Common myeloid progenitor, CD34-positive (primary cell): ENCODE measurements at regions not wholly inside any gene's neighbourhood (a gene's known extent, or its start where the extent isn't known, plus 50 kb on each side); places are given as distances from the start of the nearest gene placed in this dataset.
A peak's percentile ranks its signal among the peaks of the same experiment; 100 is the strongest.

Source experiments
- CTCF ChIA-PET: fragments of 350-600 bp; sonication (Branson Sonifier 250); formaldehyde crosslinking; loops from one replicate; lab custom pipeline; 2021; ENCODE audit warnings: antibody characterized with exemption; lab: Charles Lee
- POLR2A ChIA-PET: fragments of 350-600 bp; sonication (Branson Sonifier 250); formaldehyde crosslinking; loops from one replicate; lab custom pipeline; 2021; ENCODE audit warnings: antibody characterized with exemption; lab: Charles Lee
- DNase-seq, 3 donors: peaks; one replicate each; pipeline versions ENCODE4 v3.0.0 to v3.0.0-alpha.2; 2013
- H3K27ac ChIP-seq, 2 experiments: 1 replicate in 1 of 2; 2 replicates in 1 of 2; pipeline ENCODE4 v1.7.0; 2013; ENCODE audit warnings: inconsistent platforms in 2 of 2, low read length in 2 of 2, mild to moderate bottlenecking in 2 of 2, low read depth in 1 of 2, moderate library complexity in 1 of 2; ENCODE audit not compliant: severe bottlenecking in 2 of 2, insufficient read depth in 1 of 2, poor library complexity in 1 of 2
- H3K27me3 ChIP-seq, 5 experiments: replicated peaks in 2 of 5; 1 replicate in 3 of 5; 2 replicates in 2 of 5; pipeline versions ENCODE4 v1.6.1 to v1.7.0; 2013; ENCODE audit warnings: low read length in 4 of 5, mild to moderate bottlenecking in 2 of 5, moderate library complexity in 2 of 5, inconsistent platforms in 1 of 5; ENCODE audit not compliant: insufficient read depth in 5 of 5, control insufficient read depth in 4 of 5
- H3K36me3 ChIP-seq, 4 experiments: 1 replicate in 2 of 4; 2 replicates in 2 of 4; pipeline versions ENCODE4 v1.6.1 to v1.7.0; 2013; ENCODE audit warnings: low read length in 3 of 4, control low read depth in 1 of 4, mild to moderate bottlenecking in 1 of 4; ENCODE audit not compliant: control insufficient read depth in 4 of 4, insufficient read depth in 4 of 4
- H3K4me1 ChIP-seq, 4 experiments: 1 replicate in 3 of 4; 2 replicates in 1 of 4; pipeline versions ENCODE4 v1.6.1 to v1.7.1; 2013; ENCODE audit warnings: low read length in 3 of 4, mild to moderate bottlenecking in 3 of 4, control low read depth in 1 of 4, inconsistent platforms in 1 of 4, moderate library complexity in 1 of 4; ENCODE audit not compliant: control insufficient read depth in 4 of 4, insufficient read depth in 4 of 4; ENCODE audit errors: control extremely low read depth in 1 of 4
- H3K4me3 ChIP-seq, 7 experiments: 1 replicate in 4 of 7; 2 replicates in 3 of 7; pipeline versions ENCODE4 v1.5.1 to v1.7.0; 2013; ENCODE audit warnings: mild to moderate bottlenecking in 7 of 7, low read length in 6 of 7, moderate library complexity in 6 of 7, inconsistent platforms in 2 of 7, low read depth in 2 of 7, control low read depth in 1 of 7; ENCODE audit not compliant: insufficient read depth in 4 of 7, control insufficient read depth in 1 of 7; ENCODE audit errors: extremely low read depth in 1 of 7
- H3K9me3 ChIP-seq, 5 experiments: 1 replicate in 4 of 5; 2 replicates in 1 of 5; pipeline versions ENCODE4 v1.6.1 to v1.7.1; 2013; ENCODE audit warnings: low read length in 4 of 5, mild to moderate bottlenecking in 2 of 5, inconsistent platforms in 1 of 5, low read depth in 1 of 5, moderate library complexity in 1 of 5; ENCODE audit not compliant: control insufficient read depth in 4 of 5, insufficient read depth in 2 of 5; ENCODE audit errors: control extremely low read depth in 1 of 5
- WGBS: methylation state at CpG from one replicate; pipeline ENCODE4 v1.1.5; 2013; ENCODE audit not compliant: insufficient coverage; 5-methylcytosine and 5-hydroxymethylcytosine counted together

DNA sequence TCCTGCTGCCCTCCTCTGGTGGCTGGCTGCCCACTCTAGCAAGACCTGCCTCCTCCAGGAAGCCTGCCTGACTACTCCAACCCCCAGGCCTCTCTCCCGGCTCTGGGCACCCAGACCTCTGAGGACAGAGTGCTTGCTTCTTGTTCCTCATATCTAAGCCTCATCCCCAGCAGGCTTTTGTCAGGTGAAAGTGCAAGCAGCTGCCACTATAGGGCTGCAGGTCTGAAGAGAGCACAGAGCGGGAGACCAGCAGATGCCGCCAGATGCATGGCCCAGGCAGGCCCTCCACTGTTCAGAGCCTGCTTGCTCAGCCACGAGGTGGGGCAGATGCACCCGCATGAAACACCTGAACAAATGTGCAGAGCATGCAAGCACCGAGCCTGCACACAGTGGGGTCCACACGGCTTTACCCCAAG, 73.0 kb downstream of the SERPINA3 start:
- WGBS, result 90% methylated on average over 7 of the region's 7 CpGs
- CTCF ChIA-PET, result no interaction called here
- H3K27ac ChIP-seq, result no peak overlapping the region
- peaks cover 0 to 2% (median 0%) of the 10 kb centered on the region in 5 experiments for H3K9me3 ChIP-seq
- no peaks in the 10 kb centered on the region for H3K36me3 ChIP-seq
- DNase-seq, result no peak
- POLR2A ChIA-PET, result no interaction called here
- H3K27me3 ChIP-seq, result peaks cover 0 to 22% (median 5%) of the 10 kb centered on the region in 5 experiments
- H3K4me3 ChIP-seq, result no peak overlapping the region
- peaks cover 0 to 7% (median 0%) of the 10 kb centered on the region in 4 experiments for H3K4me1 ChIP-seq

DNA sequence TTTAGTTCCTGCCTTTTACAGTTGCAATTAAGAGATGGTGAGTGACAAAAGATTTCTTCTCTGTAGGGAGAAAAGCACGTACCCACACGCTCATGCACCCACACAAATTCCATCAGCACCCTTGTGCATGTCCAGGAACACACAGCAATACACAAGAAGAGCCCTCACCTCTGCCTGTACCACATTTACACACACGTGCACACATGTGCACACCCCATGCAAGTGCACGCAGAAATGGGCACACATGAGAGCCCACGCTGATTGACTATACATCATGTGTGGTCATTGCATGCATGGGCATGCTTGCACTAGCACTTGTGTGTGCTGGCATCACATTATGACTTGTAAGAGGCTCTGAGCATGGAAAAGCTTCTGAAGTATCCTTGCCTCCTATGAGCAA, 70.5 kb downstream of the SERPINA3 start:
- peaks cover 0 to 2% (median 0%) of the 10 kb centered on the region in 5 experiments for H3K9me3 ChIP-seq
- WGBS, result 100% methylated on average over 4 of the region's 5 CpGs
- DNase-seq, result no peak
- H3K4me3 ChIP-seq, result no peak overlapping the region
- ChIA-PET POLR2A (no interaction called here), CTCF (interaction anchor here (1.2 kb wide), 1 partner anchor 33 kb away, joined by 3 read pairs; no protein-coding TSS in a partner anchor)
- no peaks in the 10 kb centered on the region for H3K4me1 ChIP-seq
- H3K27me3 ChIP-seq, result peaks cover 0 to 14% (median 3%) of the 10 kb centered on the region in 5 experiments
- no peaks in the 10 kb centered on the region for H3K36me3 ChIP-seq
- no peak overlapping the region for H3K27ac ChIP-seq

DNA sequence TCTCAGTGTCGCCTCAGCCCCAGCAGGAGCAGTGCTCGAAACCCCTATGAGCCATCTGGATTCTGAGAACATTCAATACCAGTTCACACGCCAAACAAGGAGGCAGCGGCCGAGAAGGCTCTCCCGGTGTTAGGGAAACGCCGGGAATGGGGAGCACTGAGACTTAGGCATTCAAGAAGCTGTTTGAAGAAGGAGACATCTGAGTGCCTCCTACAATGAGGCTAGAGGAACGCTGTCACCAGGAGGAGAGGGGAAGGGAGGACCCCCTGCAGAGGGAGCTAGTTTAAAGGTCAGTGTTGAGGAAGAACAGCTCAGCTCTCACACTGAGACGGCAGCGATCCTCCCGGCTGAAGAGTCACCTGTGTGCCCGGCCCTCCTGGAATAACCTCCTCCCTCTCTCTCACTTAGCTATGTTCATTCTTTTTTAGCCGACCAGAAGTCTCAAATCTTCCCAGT, 69.9 kb downstream of the SERPINA3 start:
- H3K4me3 ChIP-seq, result no peak overlapping the region
- H3K27ac ChIP-seq, result no peak overlapping the region
- POLR2A ChIA-PET, result no interaction called here
- peaks cover 0 to 14% (median 3%) of the 10 kb centered on the region in 5 experiments for H3K27me3 ChIP-seq
- WGBS, result 80% methylated on average over 7 of the region's 14 CpGs
- peaks cover 0 to 2% (median 0%) of the 10 kb centered on the region in 5 experiments for H3K9me3 ChIP-seq
- no peak for DNase-seq
- H3K36me3 ChIP-seq, result no peaks in the 10 kb centered on the region
- CTCF ChIA-PET, result interaction anchor here (1.2 kb wide), 1 partner anchor 34 kb away, joined by 3 read pairs; no protein-coding TSS in a partner anchor
- no peaks in the 10 kb centered on the region for H3K4me1 ChIP-seq

DNA sequence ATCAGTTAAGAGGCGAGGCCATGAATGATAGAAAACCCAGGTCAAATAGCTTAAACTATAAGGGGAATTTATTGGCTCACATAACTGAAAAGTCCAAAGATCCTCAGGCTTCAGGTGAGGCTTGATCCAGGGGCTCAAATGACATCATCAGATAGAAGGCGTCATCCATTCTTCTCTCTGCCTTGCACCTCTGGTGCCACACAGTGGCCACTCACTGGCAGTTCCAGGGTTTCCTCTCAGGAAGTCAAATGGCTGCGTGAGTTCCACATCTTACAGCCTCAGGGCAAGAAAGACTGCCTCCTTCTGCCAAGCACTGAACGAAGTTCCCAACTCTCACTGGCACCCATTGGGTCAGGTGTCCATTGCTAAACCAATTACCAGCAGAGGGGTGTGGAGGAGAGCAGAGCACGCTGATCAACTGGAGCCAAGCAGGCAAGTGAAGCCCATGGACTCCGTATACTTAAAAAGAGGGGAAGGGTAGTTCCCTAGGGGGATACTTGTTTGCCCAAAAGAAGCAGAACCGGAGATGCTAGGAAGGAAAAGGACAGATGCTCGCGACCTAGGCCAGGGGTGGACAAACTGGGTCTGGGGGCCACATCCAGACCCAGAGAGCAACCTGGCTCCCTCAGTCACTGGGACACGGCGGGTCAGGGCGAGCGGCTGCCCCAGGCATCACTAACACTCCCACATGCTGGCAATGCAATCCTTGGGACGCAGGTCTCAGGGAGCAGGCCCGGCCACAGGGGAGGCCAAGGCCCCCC, 69.3 kb downstream of the SERPINA3 start:
- 75% methylated on average over 13 of the region's 15 CpGs for WGBS
- H3K36me3 ChIP-seq, result no peaks in the 10 kb centered on the region
- ChIA-PET POLR2A (no interaction called here), CTCF (interaction anchor here (0.9 to 1.2 kb wide), 2 partner anchors 22 to 34 kb away, joined by 3 read pairs; no protein-coding TSS in a partner anchor)
- DNase-seq, result peak; percentile 34 to 64 (median 50)
- H3K27me3 ChIP-seq, result peaks cover 0 to 14% (median 3%) of the 10 kb centered on the region in 5 experiments
- peaks cover 0 to 2% (median 0%) of the 10 kb centered on the region in 5 experiments for H3K9me3 ChIP-seq
- H3K4me3 ChIP-seq, result no peak overlapping the region
- no peak overlapping the region for H3K27ac ChIP-seq
- H3K4me1 ChIP-seq, result no peaks in the 10 kb centered on the region

DNA sequence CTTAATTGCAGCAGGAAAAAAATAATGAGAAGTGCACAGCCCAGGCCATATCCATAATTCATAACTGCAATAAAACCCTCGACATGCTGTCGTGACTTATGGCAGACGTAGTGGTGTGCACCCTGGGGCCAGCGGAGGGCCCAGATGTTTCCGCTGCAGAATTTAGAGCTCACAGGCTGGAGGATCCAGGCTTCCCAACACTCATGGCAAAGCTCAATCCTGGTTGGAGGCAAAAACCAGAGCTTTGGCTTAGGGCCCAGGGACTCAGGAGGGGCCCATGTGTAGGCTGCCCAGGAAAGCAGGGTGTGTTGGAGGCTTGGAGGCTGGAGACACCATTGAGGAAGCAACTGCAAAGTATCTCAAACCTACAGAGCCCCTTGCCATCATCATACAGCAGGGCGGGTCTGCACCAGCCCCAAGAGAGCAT, 68.7 kb downstream of the SERPINA3 start:
- 89% methylated on average over 6 of the region's 6 CpGs for WGBS
- CTCF ChIA-PET, result interaction anchor here (0.9 kb wide), 1 partner anchor 21 kb away, joined by 3 read pairs; no protein-coding TSS in a partner anchor
- no peak for DNase-seq

DNA sequence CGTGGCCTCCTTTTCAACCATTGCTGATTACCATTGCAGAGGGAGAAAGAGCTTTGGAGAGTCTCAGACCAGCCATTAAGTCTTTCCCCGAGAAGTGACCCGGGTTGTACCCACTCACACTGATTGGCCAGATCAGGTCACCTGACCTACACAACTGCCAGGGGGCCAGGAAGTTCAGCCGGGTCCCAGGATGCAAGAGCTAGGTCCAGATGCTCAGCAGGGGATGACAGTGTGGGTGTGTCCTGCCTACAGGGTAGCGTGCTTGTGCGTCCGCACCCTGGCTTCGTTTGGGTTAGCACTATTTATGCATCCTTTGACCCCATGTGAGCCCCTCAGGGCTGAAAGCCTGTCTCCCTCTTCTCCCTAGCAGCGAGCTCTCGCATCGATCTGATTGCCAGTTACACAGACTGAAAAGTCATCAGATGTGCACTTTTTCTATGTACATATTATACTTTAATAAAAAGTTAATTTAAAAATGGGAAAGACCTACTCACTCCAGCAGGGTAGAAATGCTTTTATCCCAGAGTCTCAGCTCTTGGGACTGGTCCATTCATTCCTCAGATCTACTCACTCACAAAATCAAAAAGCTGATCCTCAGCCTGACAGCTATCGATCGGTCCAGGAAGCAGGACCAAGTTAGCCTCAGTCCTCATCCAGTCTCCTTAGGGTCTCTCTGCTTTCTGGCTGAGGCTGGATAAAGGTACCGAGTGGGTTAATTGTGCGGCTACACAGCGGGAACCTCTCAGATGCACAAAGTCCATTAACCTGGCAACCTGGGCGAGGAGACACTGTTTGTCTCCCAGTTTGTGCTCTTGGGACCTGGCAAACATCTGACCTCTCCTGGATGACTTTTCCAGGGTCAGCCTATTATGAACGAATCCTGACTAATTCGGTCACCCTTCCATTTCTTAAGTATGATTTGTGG, 68.0 kb downstream of the SERPINA3 start:
- Histone ChIP-seq H3K9me3 (peaks cover 0 to 2% (median 0%) of the 10 kb centered on the region in 5 experiments), H3K27ac (no peak overlapping the region), H3K36me3 (no peaks in the 10 kb centered on the region), H3K4me3 (no peak overlapping the region), H3K27me3 (peaks cover 0 to 14% (median 2%) of the 10 kb centered on the region in 5 experiments), H3K4me1 (no peaks in the 10 kb centered on the region)
- ChIA-PET CTCF (interaction anchor here (0.9 to 2.5 kb wide), 2 partner anchors 11 to 20 kb away, joined by 3 to 10 read pairs; no protein-coding TSS in a partner anchor), POLR2A (no interaction called here)
- WGBS, result 96% methylated on average over 15 of the region's 19 CpGs
- no peak for DNase-seq

More for the DNA sequence above, 68.7 kb downstream of the SERPINA3 start:
- Histone ChIP-seq H3K9me3 (peaks cover 0 to 2% (median 0%) of the 10 kb centered on the region in 5 experiments), H3K27ac (no peak overlapping the region), H3K36me3 (no peaks in the 10 kb centered on the region), H3K4me3 (no peak overlapping the region), H3K27me3 (peaks cover 0 to 14% (median 2%) of the 10 kb centered on the region in 5 experiments), H3K4me1 (no peaks in the 10 kb centered on the region)
- POLR2A ChIA-PET, result no interaction called here
